Thoracic aorta (tissue), 2 donors: ENCODE measurements at regions not wholly inside any gene's neighbourhood (a gene's known extent, or its start where the extent isn't known, plus 50 kb on each side); places are given as distances from the start of the nearest gene placed in this dataset.

ENCODE experiments used
- ATAC-seq: fragments of 150-250 bp; one replicate; pipeline ENCODE4 v1.8.0; 2017; ENCODE audit warnings: low read depth; ENCODE audit not compliant: insufficient number of reproducible peaks, low FRiP score
- DNase-seq: peaks from one replicate; pipeline ENCODE4 v3.0.0-alpha.2; 2020; ENCODE audit warnings: low spot score
- H3K27ac ChIP-seq, 2 donors: fragments of 200-600 bp; sonication (generic); 1 replicate in 1 of 2; 2 replicates in 1 of 2; pipeline ENCODE4 v1.5.1; 2016; ENCODE audit warnings: mild to moderate bottlenecking in 2 of 2, moderate library complexity in 2 of 2
- H3K27me3 ChIP-seq: fragments of 200-600 bp; sonication (generic); replicated peaks from 2 replicates; pipeline ENCODE4 v1.6.0; 2016; ENCODE audit warnings: mild to moderate bottlenecking; ENCODE audit not compliant: insufficient read depth
- H3K36me3 ChIP-seq: fragments of 200-600 bp; sonication (generic); one replicate; pipeline ENCODE4 v1.5.1; 2016
- H3K4me1 ChIP-seq, 2 donors: fragments of 200-600 bp; sonication (generic); 1 replicate in 1 of 2; 2 replicates in 1 of 2; pipeline versions ENCODE4 v1.5.1 to v1.6.0; 2016; ENCODE audit warnings: low read depth in 2 of 2, mild to moderate bottlenecking in 1 of 2; ENCODE audit not compliant: control insufficient read depth in 1 of 2
- H3K4me3 ChIP-seq: fragments of 200-600 bp; sonication (generic); 2 replicates; pipeline ENCODE4 v1.5.1; 2016; ENCODE audit warnings: mild to moderate bottlenecking
- H3K9me3 ChIP-seq: fragments of 200-600 bp; sonication (generic); 2 replicates; pipeline ENCODE4 v1.5.1; 2016
- CTCF ChIP-seq: fragments of 200-600 bp; sonication (generic); IDR thresholded peaks from one replicate; pipeline ENCODE4 v1.5.1; 2019; ENCODE audit warnings: antibody characterized with exemption

- Histone ChIP-seq H3K27ac (no peak overlapping the region), H3K36me3 (no peaks in the 10 kb centered on the region), H3K4me1 (no peaks in the 10 kb centered on the region), H3K4me3 (no peak overlapping the region), H3K27me3 (no peaks in the 10 kb centered on the region), H3K9me3 (no peaks in the 10 kb centered on the region)
- no peak for TF ChIP-seq CTCF
- DNase-seq = no peak
- ATAC-seq = no peak
Observed at GRCh38 chr2:84078471-84078870, 380.6 kb downstream of the SUCLG1 start.

- H3K4me3 ChIP-seq = no peak overlapping the region
- DNase-seq = no peak
- TF ChIP-seq CTCF = no peak
- H3K27me3 ChIP-seq = no peaks in the 10 kb centered on the region
- H3K4me1 ChIP-seq = no peaks in the 10 kb centered on the region
- H3K27ac ChIP-seq = no peak overlapping the region
- no peaks in the 10 kb centered on the region for H3K9me3 ChIP-seq
- no peak for ATAC-seq
- H3K36me3 ChIP-seq = no peaks in the 10 kb centered on the region
Observed at GRCh38 chr2:84077496-84077895, 381.6 kb downstream of the SUCLG1 start.

- no peak for ATAC-seq
- no peaks in the 10 kb centered on the region for H3K36me3 ChIP-seq
- no peak for TF ChIP-seq CTCF
- H3K9me3 ChIP-seq = no peaks in the 10 kb centered on the region
- no peak for DNase-seq
- no peak overlapping the region for H3K4me3 ChIP-seq
- H3K4me1 ChIP-seq = no peaks in the 10 kb centered on the region
- no peaks in the 10 kb centered on the region for H3K27me3 ChIP-seq
- H3K27ac ChIP-seq = no peak overlapping the region
Observed at GRCh38 chr2:84071050-84071449, 388.0 kb downstream of the SUCLG1 start.

GRCh38 chr2:84065857-84066256, 393.2 kb downstream of the SUCLG1 start:
- Histone ChIP-seq H3K4me1 (no peaks in the 10 kb centered on the region), H3K9me3 (no peaks in the 10 kb centered on the region), H3K27ac (no peak overlapping the region), H3K36me3 (no peaks in the 10 kb centered on the region), H3K4me3 (no peak overlapping the region), H3K27me3 (no peaks in the 10 kb centered on the region)
- ATAC-seq = no peak
- DNase-seq = no peak
- TF ChIP-seq CTCF = no peak

- TF ChIP-seq CTCF = no peak
- Histone ChIP-seq H3K27ac (no peak overlapping the region), H3K9me3 (no peaks in the 10 kb centered on the region), H3K4me3 (no peak overlapping the region), H3K36me3 (no peaks in the 10 kb centered on the region), H3K4me1 (no peaks in the 10 kb centered on the region), H3K27me3 (no peaks in the 10 kb centered on the region)
- DNase-seq = no peak
- ATAC-seq = no peak
Observed at GRCh38 chr2:84057917-84058560, 401.0 kb downstream of the SUCLG1 start.
